DND-41 (cell line): ENCODE measurements at regions not wholly inside any gene's neighbourhood (a gene's known extent, or its start where the extent isn't known, plus 50 kb on each side); places are given as distances from the start of the nearest gene placed in this dataset.

Experiments
- CTCF ChIP-seq: IDR thresholded peaks from 2 replicates; pipeline ENCODE4 v1.5.1; 2012; ENCODE audit warnings: borderline replicate concordance, low read length, moderate library complexity, mild to moderate bottlenecking; ENCODE audit not compliant: poor library complexity, severe bottlenecking; ENCODE audit errors: extremely low read depth
- EZH2 ChIP-seq: IDR thresholded peaks from 3 replicates; pipeline ENCODE4 v1.6.1; 2012; ENCODE audit warnings: borderline replicate concordance, low read depth, mild to moderate bottlenecking, moderate library complexity, low read length, inconsistent platforms; ENCODE audit not compliant: severe bottlenecking

DNA sequence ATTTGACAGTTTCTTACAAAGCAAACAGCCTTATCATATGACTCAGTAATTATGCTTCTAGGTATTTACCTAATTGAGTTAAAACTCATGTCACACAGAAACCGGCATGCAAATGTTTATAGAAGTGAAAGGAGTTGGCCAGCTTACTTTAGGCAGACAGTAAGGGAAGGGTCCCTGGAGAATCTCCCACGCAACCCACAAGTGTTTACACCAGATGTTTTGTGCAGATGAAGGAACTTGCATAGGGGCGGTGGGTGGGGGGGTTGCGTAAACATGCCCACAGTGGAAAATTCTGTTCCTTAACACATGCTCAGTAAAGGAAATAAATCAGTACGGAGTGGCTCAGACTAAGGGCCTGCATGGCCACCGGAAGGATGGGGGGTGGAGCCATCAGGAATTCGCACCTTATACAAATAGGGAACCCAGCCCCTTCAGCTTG, 330.5 kb upstream of the AADAT start:
- TF ChIP-seq EZH2 (no peak), CTCF (no peak)
